GM18867 (cell line): ENCODE measurements at regions not wholly inside any gene's neighbourhood (a gene's known extent, or its start where the extent isn't known, plus 50 kb on each side); places are given as distances from the start of the nearest gene placed in this dataset.
"Not testable (repeated sequence)": the region's sequence is repeated elsewhere in the genome, so short reads cannot be mapped to it uniquely, and the experiment has no call there.

Source experiments
- ATAC-seq: cut with Tn5 transposase; IDR thresholded peaks from one replicate; pipeline ENCODE4 v1.9.1; 2021; ENCODE audit warnings: mild to moderate bottlenecking, moderate library complexity; ENCODE audit not compliant: unreplicated experiment

- no peak for ATAC-seq
Measured at GRCh38 chr14:100416921-100417860, 94.1 kb downstream of the SLC25A47 start.

GRCh38 chr14:100419856-100420255, 96.7 kb downstream of the SLC25A47 start:
- ATAC-seq, result no peak

GRCh38 chr14:100421756-100422470, 98.8 kb downstream of the SLC25A47 start:
- no peak for ATAC-seq

GRCh38 chr14:100422556-100423316, 99.6 kb downstream of the SLC25A47 start:
- ATAC-seq, result no peak

GRCh38 chr14:100423317-100424010, 100.3 kb downstream of the SLC25A47 start:
- no peak for ATAC-seq

- ATAC-seq, result no peak
Measured at GRCh38 chr14:100424504-100425428, 101.6 kb downstream of the SLC25A47 start.

- ATAC-seq, result no peak
Measured at GRCh38 chr14:100425429-100425827, 102.3 kb downstream of the SLC25A47 start.

GRCh38 chr14:100426314-100426713, 103.2 kb downstream of the SLC25A47 start:
- no peak for ATAC-seq

- no peak for ATAC-seq
Measured at GRCh38 chr14:100427166-100427565, 104.0 kb downstream of the SLC25A47 start.

GRCh38 chr14:100428727-100429126, 105.6 kb downstream of the SLC25A47 start:
- ATAC-seq, result no peak

- ATAC-seq, result no peak
Measured at GRCh38 chr14:100429537-100429936, 106.4 kb downstream of the SLC25A47 start.

- no peak for ATAC-seq
Measured at GRCh38 chr14:100430571-100430970, 107.4 kb downstream of the SLC25A47 start.

GRCh38 chr14:100431461-100431860, 108.3 kb downstream of the SLC25A47 start:
- ATAC-seq, result not testable (repeated sequence)

GRCh38 chr14:100432652-100433427, 109.7 kb downstream of the SLC25A47 start:
- ATAC-seq, result no peak

GRCh38 chr14:100433428-100433814, 110.3 kb downstream of the SLC25A47 start:
- ATAC-seq, result no peak

GRCh38 chr14:100434033-100434601, 111.0 kb downstream of the SLC25A47 start:
- ATAC-seq, result no peak

- no peak for ATAC-seq
Measured at GRCh38 chr14:100434911-100435438, 111.8 kb downstream of the SLC25A47 start.

GRCh38 chr14:100435459-100435858, 112.3 kb downstream of the SLC25A47 start:
- no peak for ATAC-seq
